Gastrocnemius medialis (tissue), 4 donors: ENCODE measurements at regions not wholly inside any gene's neighbourhood (a gene's known extent, or its start where the extent isn't known, plus 50 kb on each side); places are given as distances from the start of the nearest gene placed in this dataset.
"Not testable (repeated sequence)": the region's sequence is repeated elsewhere in the genome, so short reads cannot be mapped to it uniquely, and the experiment has no call there.

Source experiments
- ATAC-seq, 2 donors: fragments of 150-250 bp; one replicate each; pipeline ENCODE4 v1.9.1; 2016
- DNase-seq, 2 donors: peaks; one replicate each; pipeline ENCODE4 v3.0.0-alpha.2; 2019
- H3K27ac ChIP-seq, 4 donors: fragments of 200-600 bp; sonication (generic); 1 replicate in 1 of 4; 2 replicates in 3 of 4; pipeline ENCODE4 v1.5.1; 2016 to 2018; ENCODE audit warnings: mild to moderate bottlenecking in 2 of 4, moderate library complexity in 1 of 4
- H3K27me3 ChIP-seq, 3 donors: fragments of 200-600 bp; sonication (generic) in 2 of 3; 1 replicate in 1 of 3; 2 replicates in 2 of 3; pipeline versions ENCODE4 v1.5.1 to v1.6.0; 2016 to 2019; ENCODE audit warnings: mild to moderate bottlenecking in 1 of 3, moderate library complexity in 1 of 3
- H3K36me3 ChIP-seq, 2 donors: fragments of 200-600 bp; sonication (generic) in 1 of 2; one replicate each; pipeline ENCODE4 v1.5.1; 2017 to 2018
- H3K4me1 ChIP-seq, 2 donors: fragments of 200-600 bp; sonication (generic) in 1 of 2; one replicate each; pipeline ENCODE4 v1.5.1; 2016 to 2017; ENCODE audit warnings: mild to moderate bottlenecking in 2 of 2
- H3K4me3 ChIP-seq, 4 donors: fragments of 200-600 bp; sonication (generic) in 3 of 4; 1 replicate in 1 of 4; 2 replicates in 3 of 4; pipeline ENCODE4 v1.5.1; 2016 to 2019; ENCODE audit warnings: mild to moderate bottlenecking in 2 of 4
- H3K9me3 ChIP-seq, 3 donors: fragments of 200-600 bp; sonication (generic) in 2 of 3; 1 replicate in 1 of 3; 2 replicates in 2 of 3; pipeline ENCODE4 v1.5.1; 2016 to 2019
- POLR2A ChIP-seq, 2 donors: fragments of 450-650 bp; IDR thresholded peaks; one replicate each; pipeline ENCODE4 v1.6.1; 2017; ENCODE audit warnings: antibody characterized with exemption in 2 of 2, mild to moderate bottlenecking in 2 of 2, moderate library complexity in 2 of 2
- in situ Hi-C, 4 donors: fragments of 200-750 bp; cut with MboI; loops; one replicate each; pipeline versions ENCODE4 v1.15.0 to v1.8.0; 2017; ENCODE audit warnings: low sequenced_read_pairs in 4 of 4
- intact Hi-C: fragments of 100-400 bp; cut with DNase I; formaldehyde crosslinking; loops from one replicate; pipeline ENCODE4 v1.15.1; 2023; ENCODE audit warnings: low total_unique reads
- TF ChIP-seq, protein P1 (sequence below), 5 experiments: fragments of 450-650 bp in 3 of 5; fragments of 200-600 bp in 2 of 5; sonication (generic) in 2 of 5; IDR thresholded peaks in 4 of 5; conservative IDR thresholded peaks in 1 of 5; 1 replicate in 4 of 5; 2 replicates in 1 of 5; pipeline ENCODE4 v1.5.1; 2016 to 2019; ENCODE audit warnings: antibody characterized with exemption in 5 of 5, mild to moderate bottlenecking in 3 of 5, moderate library complexity in 3 of 5

- no peaks in the 10 kb centered on the region for H3K36me3 ChIP-seq
- intact Hi-C loops (no loop called here), in situ Hi-C loops (no loop called here)
- H3K27ac ChIP-seq = no peak overlapping the region
- no peaks in the 10 kb centered on the region for H3K4me1 ChIP-seq
- H3K4me3 ChIP-seq = no peak overlapping the region
- no peaks in the 10 kb centered on the region for H3K9me3 ChIP-seq
- H3K27me3 ChIP-seq = no peaks in the 10 kb centered on the region
- DNase-seq (no peak), ATAC-seq (no peak)
- TF ChIP-seq POLR2A (IDR thresholded peaks at IDR 0.05) = no peak
- TF ChIP-seq, protein P1, sequence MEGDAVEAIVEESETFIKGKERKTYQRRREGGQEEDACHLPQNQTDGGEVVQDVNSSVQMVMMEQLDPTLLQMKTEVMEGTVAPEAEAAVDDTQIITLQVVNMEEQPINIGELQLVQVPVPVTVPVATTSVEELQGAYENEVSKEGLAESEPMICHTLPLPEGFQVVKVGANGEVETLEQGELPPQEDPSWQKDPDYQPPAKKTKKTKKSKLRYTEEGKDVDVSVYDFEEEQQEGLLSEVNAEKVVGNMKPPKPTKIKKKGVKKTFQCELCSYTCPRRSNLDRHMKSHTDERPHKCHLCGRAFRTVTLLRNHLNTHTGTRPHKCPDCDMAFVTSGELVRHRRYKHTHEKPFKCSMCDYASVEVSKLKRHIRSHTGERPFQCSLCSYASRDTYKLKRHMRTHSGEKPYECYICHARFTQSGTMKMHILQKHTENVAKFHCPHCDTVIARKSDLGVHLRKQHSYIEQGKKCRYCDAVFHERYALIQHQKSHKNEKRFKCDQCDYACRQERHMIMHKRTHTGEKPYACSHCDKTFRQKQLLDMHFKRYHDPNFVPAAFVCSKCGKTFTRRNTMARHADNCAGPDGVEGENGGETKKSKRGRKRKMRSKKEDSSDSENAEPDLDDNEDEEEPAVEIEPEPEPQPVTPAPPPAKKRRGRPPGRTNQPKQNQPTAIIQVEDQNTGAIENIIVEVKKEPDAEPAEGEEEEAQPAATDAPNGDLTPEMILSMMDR (IDR thresholded peaks at IDR 0.05 in 4 of 5, conservative IDR thresholded peaks at IDR 0.05 in 1 of 5) = no peak
These were observed 67.9 kb upstream of the UBE2E2 start for GRCh38 chr3:23135026-23135785.

GRCh38 chr3:23136054-23136453, 67.1 kb upstream of the UBE2E2 start:
- Histone ChIP-seq H3K36me3 (no peaks in the 10 kb centered on the region), H3K27me3 (no peaks in the 10 kb centered on the region), H3K9me3 (no peaks in the 10 kb centered on the region), H3K4me3 (no peak overlapping the region), H3K27ac (no peak overlapping the region), H3K4me1 (no peaks in the 10 kb centered on the region)
- ATAC-seq (no peak), DNase-seq (no peak)
- intact Hi-C loops = no loop called here
- TF ChIP-seq, protein P1 (IDR thresholded peaks at IDR 0.05 in 4 of 5, conservative IDR thresholded peaks at IDR 0.05 in 1 of 5) = no peak
- no peak for TF ChIP-seq POLR2A (IDR thresholded peaks at IDR 0.05)
- in situ Hi-C loops = no loop called here

DNA sequence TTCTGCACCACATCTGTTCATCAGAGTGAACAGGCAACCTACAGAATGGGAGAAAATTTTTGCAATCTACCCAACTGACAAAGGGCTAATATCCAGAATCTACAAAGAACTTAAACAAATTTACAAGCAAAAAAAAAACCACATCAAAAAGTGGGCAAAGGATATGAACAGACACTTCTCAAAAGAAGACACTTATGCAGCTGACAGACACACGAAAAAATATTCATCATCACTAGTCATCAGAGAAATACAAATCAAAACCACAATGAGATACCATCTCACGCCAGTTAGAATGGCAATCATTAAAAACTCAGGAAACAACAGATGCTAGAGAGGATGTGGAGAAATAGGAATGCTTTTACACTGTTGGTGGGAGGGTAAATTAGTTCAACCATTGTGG, 59.1 kb upstream of the UBE2E2 start:
- ATAC-seq, H3K9me3 ChIP-seq, H3K27me3 ChIP-seq, H3K27ac ChIP-seq, in situ Hi-C loops, intact Hi-C loops, H3K36me3 ChIP-seq, H3K4me3 ChIP-seq, DNase-seq, H3K4me1 ChIP-seq: not testable (repeated sequence)

- DNase-seq = no peak
- H3K4me1 ChIP-seq = no peaks in the 10 kb centered on the region
- ATAC-seq = no peak
- H3K4me3 ChIP-seq = no peak overlapping the region
- H3K27ac ChIP-seq = no peak overlapping the region
- intact Hi-C loops (no loop called here), in situ Hi-C loops (no loop called here)
- TF ChIP-seq POLR2A (IDR thresholded peaks at IDR 0.05) = no peak
- TF ChIP-seq, protein P1 (IDR thresholded peaks at IDR 0.05 in 4 of 5, conservative IDR thresholded peaks at IDR 0.05 in 1 of 5) = no peak
- H3K9me3 ChIP-seq = no peaks in the 10 kb centered on the region
- no peaks in the 10 kb centered on the region for H3K27me3 ChIP-seq
- no peaks in the 10 kb centered on the region for H3K36me3 ChIP-seq
These were observed 57.0 kb upstream of the UBE2E2 start for GRCh38 chr3:23146163-23146562.

- no peaks in the 10 kb centered on the region for H3K36me3 ChIP-seq
- in situ Hi-C loops (no loop called here), intact Hi-C loops (no loop called here)
- H3K4me3 ChIP-seq = no peak overlapping the region
- TF ChIP-seq, protein P1 (IDR thresholded peaks at IDR 0.05 in 4 of 5, conservative IDR thresholded peaks at IDR 0.05 in 1 of 5) = no peak
- TF ChIP-seq POLR2A (IDR thresholded peaks at IDR 0.05) = no peak
- no peaks in the 10 kb centered on the region for H3K27me3 ChIP-seq
- H3K27ac ChIP-seq = no peak overlapping the region
- DNase-seq (no peak), ATAC-seq (no peak)
- H3K9me3 ChIP-seq = peaks cover 0 to 5% (median 0%) of the 10 kb centered on the region in 3 donors
- H3K4me1 ChIP-seq = no peaks in the 10 kb centered on the region
These were observed 50.1 kb upstream of the UBE2E2 start for GRCh38 chr3:23152989-23153388.
